K562 (cell line): ENCODE measurements at regions not wholly inside any gene's neighbourhood (a gene's known extent, or its start where the extent isn't known, plus 50 kb on each side); places are given as distances from the start of the nearest gene placed in this dataset.

ENCODE experiments used
- ATAC-seq: fragments of 200-7000 bp; cut with Tn5 transposase; 3 replicates; pipeline ENCODE4 v1.9.1; 2020; ENCODE audit warnings: moderate library complexity
- BruUV-seq: library from RNA; stranded (reverse); fragments of 400-500 nt; replicated peaks from 2 replicates; lab custom pipeline; 2021; lab: Mats Ljungman, UMichigan
- CTCF ChIA-PET: fragments of 300-600 bp; formaldehyde crosslinking; extraction: SDS; loops from one replicate; lab custom pipeline; 2021; ENCODE audit warnings: low intra/inter-chr PET ratio; lab: Yijun Ruan, JAX
- POLR2A ChIA-PET: fragments of 300-600, 350-650 bp; sonication (Branson Sonifier 250); formaldehyde crosslinking; extraction: SDS; loops from one replicate; lab custom pipeline; 2021; ENCODE audit warnings: antibody characterized with exemption, inconsistent platforms; lab: Yijun Ruan, JAX
- DNase-seq, 4 experiments: peaks; one replicate each; pipeline versions ENCODE4 v3.0.0 to v3.0.0-alpha.2; 2011 to 2018; ENCODE audit warnings: low spot score in 3 of 4, mixed read lengths in 3 of 4; ENCODE audit errors: extremely low read depth in 1 of 4
- FAIRE-seq: peaks from 2 replicates; lab custom pipeline; 2011; peaks lifted over from hg19 to GRCh38; lab: Jason Lieb, UNC
- H2AFZ ChIP-seq: 2 replicates; pipeline ENCODE4 v1.6.0; 2011; ENCODE audit warnings: low read depth, low read length, control low read depth, inconsistent platforms
- H3K27ac ChIP-seq: fragments of 200-600 bp; 3 replicates; pipeline ENCODE4 v1.8.0; 2011; ENCODE audit warnings: low read depth, mild to moderate bottlenecking, control low read depth, inconsistent platforms, low read length, moderate library complexity, mixed read lengths; ENCODE audit errors: extremely low read depth
- H3K27me3 ChIP-seq, 2 experiments: fragments of 300-600 bp in 1 of 2; 2 replicates in 1 of 2; 3 replicates in 1 of 2; pipeline versions ENCODE4 v1.6.0 to v1.8.0; 2011; ENCODE audit warnings: inconsistent platforms in 2 of 2, low read length in 2 of 2, mild to moderate bottlenecking in 1 of 2, mixed read lengths in 1 of 2, moderate library complexity in 1 of 2; ENCODE audit not compliant: control insufficient read depth in 2 of 2, insufficient read depth in 2 of 2
- H3K36me3 ChIP-seq: fragments of 300-600 bp; 3 replicates; pipeline ENCODE4 v1.8.0; 2011; ENCODE audit warnings: mild to moderate bottlenecking, low read length, inconsistent platforms; ENCODE audit not compliant: control insufficient read depth, insufficient read depth
- H3K4me1 ChIP-seq, 2 experiments: fragments of 200-600 bp in 1 of 2; replicated peaks in 1 of 2; 2 replicates in 1 of 2; 3 replicates in 1 of 2; pipeline versions ENCODE4 v1.5.1 to v1.8.0; 2011; ENCODE audit warnings: inconsistent platforms in 2 of 2, low read length in 2 of 2, mild to moderate bottlenecking in 1 of 2, mixed read lengths in 1 of 2, moderate library complexity in 1 of 2; ENCODE audit not compliant: control insufficient read depth in 2 of 2, insufficient read depth in 2 of 2
- H3K4me2 ChIP-seq: 2 replicates; pipeline ENCODE4 v1.6.1; 2011; ENCODE audit warnings: low read length, control low read depth, inconsistent platforms, mixed read lengths; ENCODE audit not compliant: insufficient read depth
- H3K4me3 ChIP-seq: fragments of 200-600 bp; sonication (generic), shearing (Covaris generic); 2 replicates; pipeline ENCODE4 v1.5.1; 2016; ENCODE audit warnings: control low read depth, inconsistent platforms
- H3K79me2 ChIP-seq: fragments of 200-600 bp; 3 replicates; pipeline ENCODE4 v1.8.0; 2011; ENCODE audit warnings: low read length, inconsistent platforms; ENCODE audit not compliant: control insufficient read depth, insufficient read depth
- H3K9ac ChIP-seq, 2 experiments: 2 replicates each; pipeline versions ENCODE4 v1.6.0 to v1.6.1; 2011; ENCODE audit warnings: low read depth in 2 of 2, low read length in 2 of 2, control low read depth in 1 of 2, inconsistent platforms in 1 of 2, mild to moderate bottlenecking in 1 of 2, mixed read lengths in 1 of 2; ENCODE audit not compliant: insufficient read depth in 1 of 2
- H3K9me1 ChIP-seq: one replicate; pipeline ENCODE4 v1.6.0; 2011; ENCODE audit warnings: inconsistent platforms, mild to moderate bottlenecking, low read length, moderate library complexity; ENCODE audit not compliant: control insufficient read depth, insufficient read depth
- H3K9me3 ChIP-seq: replicated peaks from 2 replicates; pipeline ENCODE4 v1.5.1; 2011; ENCODE audit warnings: low read depth, low read length, inconsistent platforms; ENCODE audit not compliant: control insufficient read depth, insufficient read depth
- H4K20me1 ChIP-seq: replicated peaks from 2 replicates; pipeline ENCODE4 v1.6.1; 2011; ENCODE audit warnings: low read length, inconsistent platforms, mixed read lengths; ENCODE audit not compliant: control insufficient read depth, insufficient read depth
- HCFC1 ChIP-seq: IDR thresholded peaks from 2 replicates; pipeline ENCODE4 v1.6.1; 2012; ENCODE audit warnings: low read depth, low read length, improper control_type of control experiment
- HIVEP1 ChIP-seq: fragments of 250-450 bp; sonication (Bioruptor Pico); IDR thresholded peaks from 2 replicates; pipeline ENCODE4 v1.4.0; 2020; ENCODE audit warnings: mild to moderate bottlenecking
- IFI16 ChIP-seq: fragments of 250-450 bp; sonication (Bioruptor Pico); IDR thresholded peaks from 2 replicates; pipeline ENCODE4 v2.1.2; 2022; ENCODE audit warnings: mild to moderate bottlenecking, inconsistent platforms
- NFE2L1 ChIP-seq: fragments of 450-650 bp; IDR thresholded peaks from 2 replicates; pipeline ENCODE4 v1.6.1; 2016; ENCODE audit warnings: missing genetic modification characterization, low read depth, mild to moderate bottlenecking, missing compliant biosample characterization, moderate library complexity, borderline replicate concordance
- PHB ChIP-seq: fragments of 250-450 bp; sonication (Bioruptor Pico); IDR thresholded peaks from 2 replicates; pipeline ENCODE4 v1.5.0; 2021
- RB1 ChIP-seq: fragments of 450-650 bp; IDR thresholded peaks from 2 replicates; pipeline ENCODE4 v1.6.1; 2017; ENCODE audit warnings: low read depth, mild to moderate bottlenecking
- U2AF2 ChIP-seq: fragments of 200-400 bp; formaldehyde crosslinking; optimal IDR thresholded peaks from 2 replicates; pipeline ENCODE3; 2017; ENCODE audit warnings: low read depth, mild to moderate bottlenecking, low read length
- ZKSCAN3 ChIP-seq: fragments of 250-450 bp; sonication (Bioruptor Pico); IDR thresholded peaks from 2 replicates; pipeline ENCODE4 v1.4.0; 2020
- ZNF445 ChIP-seq: fragments of 250-450 bp; sonication (Bioruptor Pico); IDR thresholded peaks from 2 replicates; pipeline ENCODE4 v1.4.0; 2020; ENCODE audit warnings: low read depth, mild to moderate bottlenecking, moderate library complexity
- WGBS: fragments of 100-300 bp; shearing (Covaris generic); methylation state at CpG from one replicate; pipeline ENCODE4 v1.1.6; 2016; ENCODE audit warnings: low coverage, mixed read lengths; ENCODE audit not compliant: insufficient coverage; ENCODE audit errors: missing lambda C conversion rate; 5-methylcytosine and 5-hydroxymethylcytosine counted together
- in situ Hi-C: fragments of 300-500 bp; cut with MboI; formaldehyde crosslinking; loops from 4 replicates; pipeline ENCODE4 v1.15.0; 2018; ENCODE audit warnings: inconsistent platforms, mixed read lengths
- intact Hi-C: fragments of 100-400 bp; cut with micrococcal nuclease; formaldehyde crosslinking; loops from 2 replicates; pipeline ENCODE4 v1.14.2; 2022
- TF ChIP-seq, protein P1 (sequence below): fragments of 250-450 bp; sonication (Bioruptor Pico); IDR thresholded peaks from 2 replicates; pipeline ENCODE4 v1.5.0; 2021
- TF ChIP-seq, protein P2 (sequence below): fragments of 450-650 bp; IDR thresholded peaks from 2 replicates; pipeline ENCODE4 v1.6.1; 2016; ENCODE audit warnings: low read depth, mild to moderate bottlenecking, moderate library complexity
- TF ChIP-seq, protein P3 (sequence below): sonication (generic); formaldehyde crosslinking; IDR thresholded peaks from 2 replicates; pipeline ENCODE4 v1.8.0; 2023; ENCODE audit warnings: mild to moderate bottlenecking, missing genetic modification reagents
- TF ChIP-seq, protein P4 (sequence below): sonication (generic); formaldehyde crosslinking; IDR thresholded peaks from 2 replicates; pipeline ENCODE4 v1.8.0; 2022; ENCODE audit warnings: mild to moderate bottlenecking, low read depth, missing genetic modification reagents

DNA sequence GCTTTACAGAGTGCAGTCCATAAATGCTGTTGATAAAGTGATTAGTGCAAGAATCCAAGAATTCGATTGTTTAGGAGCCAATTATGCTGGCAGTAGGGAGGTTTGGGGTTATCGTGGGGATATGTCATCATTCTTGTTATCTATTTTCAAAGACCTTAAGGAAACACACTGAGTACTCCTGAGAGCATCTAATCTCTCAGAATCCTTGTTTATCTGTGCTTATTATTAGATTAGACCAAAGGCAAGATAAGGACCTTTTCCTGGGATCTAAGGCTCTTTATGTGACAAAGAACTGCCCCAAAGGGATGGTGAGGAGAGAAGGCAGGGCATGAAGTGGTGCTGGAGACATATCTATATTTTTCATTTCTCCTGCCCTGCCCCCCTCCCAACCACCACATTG, 139.1 kb downstream of the TSEN15 start (continued):
- TF ChIP-seq, protein P1, sequence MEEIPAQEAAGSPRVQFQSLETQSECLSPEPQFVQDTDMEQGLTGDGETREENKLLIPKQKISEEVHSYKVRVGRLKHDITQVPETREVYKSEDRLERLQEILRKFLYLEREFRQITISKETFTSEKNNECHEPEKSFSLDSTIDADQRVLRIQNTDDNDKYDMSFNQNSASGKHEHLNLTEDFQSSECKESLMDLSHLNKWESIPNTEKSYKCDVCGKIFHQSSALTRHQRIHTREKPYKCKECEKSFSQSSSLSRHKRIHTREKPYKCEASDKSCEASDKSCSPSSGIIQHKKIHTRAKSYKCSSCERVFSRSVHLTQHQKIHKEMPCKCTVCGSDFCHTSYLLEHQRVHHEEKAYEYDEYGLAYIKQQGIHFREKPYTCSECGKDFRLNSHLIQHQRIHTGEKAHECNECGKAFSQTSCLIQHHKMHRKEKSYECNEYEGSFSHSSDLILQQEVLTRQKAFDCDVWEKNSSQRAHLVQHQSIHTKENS = no peak
- TF ChIP-seq U2AF2 (no peak), PHB (CRISPR knock-in tag) (no peak)

DNA sequence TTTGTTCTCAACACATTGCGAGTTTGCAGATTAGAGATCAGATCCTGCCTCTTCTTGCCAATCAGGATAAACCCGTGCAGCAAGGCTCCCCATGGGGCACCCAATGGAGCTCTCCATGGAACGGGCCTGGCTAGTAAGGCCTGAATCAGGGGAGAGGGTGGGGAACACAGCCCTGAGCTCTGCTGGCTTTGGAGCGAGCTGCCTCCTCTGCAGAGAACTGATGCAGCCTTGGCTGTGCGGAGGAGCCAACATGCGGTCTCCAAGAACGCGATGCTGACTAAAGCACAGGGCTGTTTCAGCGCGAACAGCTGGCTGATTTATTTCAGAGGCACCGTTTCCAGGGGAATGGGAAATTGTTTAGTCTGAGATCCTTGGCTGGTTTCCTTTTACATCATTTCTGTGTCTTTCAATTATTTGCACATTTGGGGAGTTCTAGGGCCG, 139.7 kb downstream of the TSEN15 start:
- no peak overlapping the region for H2AFZ ChIP-seq
- DNase-seq (no peak), FAIRE-seq (no peak), ATAC-seq (no peak)
- TF ChIP-seq, protein P2, sequence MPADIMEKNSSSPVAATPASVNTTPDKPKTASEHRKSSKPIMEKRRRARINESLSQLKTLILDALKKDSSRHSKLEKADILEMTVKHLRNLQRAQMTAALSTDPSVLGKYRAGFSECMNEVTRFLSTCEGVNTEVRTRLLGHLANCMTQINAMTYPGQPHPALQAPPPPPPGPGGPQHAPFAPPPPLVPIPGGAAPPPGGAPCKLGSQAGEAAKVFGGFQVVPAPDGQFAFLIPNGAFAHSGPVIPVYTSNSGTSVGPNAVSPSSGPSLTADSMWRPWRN = no peak
- TF ChIP-seq, protein P3, sequence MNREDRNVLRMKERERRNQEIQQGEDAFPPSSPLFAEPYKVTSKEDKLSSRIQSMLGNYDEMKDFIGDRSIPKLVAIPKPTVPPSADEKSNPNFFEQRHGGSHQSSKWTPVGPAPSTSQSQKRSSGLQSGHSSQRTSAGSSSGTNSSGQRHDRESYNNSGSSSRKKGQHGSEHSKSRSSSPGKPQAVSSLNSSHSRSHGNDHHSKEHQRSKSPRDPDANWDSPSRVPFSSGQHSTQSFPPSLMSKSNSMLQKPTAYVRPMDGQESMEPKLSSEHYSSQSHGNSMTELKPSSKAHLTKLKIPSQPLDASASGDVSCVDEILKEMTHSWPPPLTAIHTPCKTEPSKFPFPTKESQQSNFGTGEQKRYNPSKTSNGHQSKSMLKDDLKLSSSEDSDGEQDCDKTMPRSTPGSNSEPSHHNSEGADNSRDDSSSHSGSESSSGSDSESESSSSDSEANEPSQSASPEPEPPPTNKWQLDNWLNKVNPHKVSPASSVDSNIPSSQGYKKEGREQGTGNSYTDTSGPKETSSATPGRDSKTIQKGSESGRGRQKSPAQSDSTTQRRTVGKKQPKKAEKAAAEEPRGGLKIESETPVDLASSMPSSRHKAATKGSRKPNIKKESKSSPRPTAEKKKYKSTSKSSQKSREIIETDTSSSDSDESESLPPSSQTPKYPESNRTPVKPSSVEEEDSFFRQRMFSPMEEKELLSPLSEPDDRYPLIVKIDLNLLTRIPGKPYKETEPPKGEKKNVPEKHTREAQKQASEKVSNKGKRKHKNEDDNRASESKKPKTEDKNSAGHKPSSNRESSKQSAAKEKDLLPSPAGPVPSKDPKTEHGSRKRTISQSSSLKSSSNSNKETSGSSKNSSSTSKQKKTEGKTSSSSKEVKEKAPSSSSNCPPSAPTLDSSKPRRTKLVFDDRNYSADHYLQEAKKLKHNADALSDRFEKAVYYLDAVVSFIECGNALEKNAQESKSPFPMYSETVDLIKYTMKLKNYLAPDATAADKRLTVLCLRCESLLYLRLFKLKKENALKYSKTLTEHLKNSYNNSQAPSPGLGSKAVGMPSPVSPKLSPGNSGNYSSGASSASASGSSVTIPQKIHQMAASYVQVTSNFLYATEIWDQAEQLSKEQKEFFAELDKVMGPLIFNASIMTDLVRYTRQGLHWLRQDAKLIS (CRISPR knock-in tag) = no peak
- TF ChIP-seq ZNF445 (no peak), RB1 (no peak), HIVEP1 (CRISPR knock-in tag) (no peak), NFE2L1 (tag) (no peak), HCFC1 (no peak), ZKSCAN3 (CRISPR knock-in tag) (no peak), IFI16 (CRISPR knock-in tag) (no peak)
- TF ChIP-seq, protein P1 = no peak
- TF ChIP-seq, protein P4, sequence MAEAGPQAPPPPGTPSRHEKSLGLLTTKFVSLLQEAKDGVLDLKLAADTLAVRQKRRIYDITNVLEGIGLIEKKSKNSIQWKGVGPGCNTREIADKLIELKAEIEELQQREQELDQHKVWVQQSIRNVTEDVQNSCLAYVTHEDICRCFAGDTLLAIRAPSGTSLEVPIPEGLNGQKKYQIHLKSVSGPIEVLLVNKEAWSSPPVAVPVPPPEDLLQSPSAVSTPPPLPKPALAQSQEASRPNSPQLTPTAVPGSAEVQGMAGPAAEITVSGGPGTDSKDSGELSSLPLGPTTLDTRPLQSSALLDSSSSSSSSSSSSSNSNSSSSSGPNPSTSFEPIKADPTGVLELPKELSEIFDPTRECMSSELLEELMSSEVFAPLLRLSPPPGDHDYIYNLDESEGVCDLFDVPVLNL (CRISPR knock-in tag) = no peak
- no peak overlapping the region for H3K9ac ChIP-seq
- BruUV-seq = no TSS peak
- H4K20me1 ChIP-seq = no peaks in the 10 kb centered on the region
- intact Hi-C loops (no loop called here), in situ Hi-C loops (no loop called here)
- H3K36me3 ChIP-seq = no peaks in the 10 kb centered on the region
- H3K27ac ChIP-seq = no peak overlapping the region
- no peaks in the 10 kb centered on the region for H3K79me2 ChIP-seq
- H3K9me1 ChIP-seq = no peaks in the 10 kb centered on the region
- no peaks in the 10 kb centered on the region for H3K9me3 ChIP-seq
- WGBS = 1% methylated on average over 12 of the region's 12 CpGs
- ChIA-PET CTCF (no interaction called here), POLR2A (interaction anchor here (1.5 kb wide), 1 partner anchor 8 kb away, joined by 4 read pairs; no protein-coding TSS in a partner anchor)
- H3K4me2 ChIP-seq = no peak overlapping the region
- H3K4me1 ChIP-seq = no peaks in the 10 kb centered on the region
- no peak overlapping the region for H3K4me3 ChIP-seq
- H3K27me3 ChIP-seq = peaks cover 6 to 11% of the 10 kb centered on the region in 2 experiments; a peak in 4 of 5 replicates
